SK-N-MC (cell line): ENCODE measurements at regions not wholly inside any gene's neighbourhood (a gene's known extent, or its start where the extent isn't known, plus 50 kb on each side); places are given as distances from the start of the nearest gene placed in this dataset.

Experiments
- DNase-seq: peaks from one replicate; pipeline ENCODE4 v3.0.0-alpha.2; 2011; ENCODE audit warnings: low read depth, low spot score
- H3K27ac ChIP-seq: fragments of 200-600 bp; sonication (generic); 2 replicates; pipeline ENCODE4 v1.5.1; 2016; ENCODE audit warnings: mixed run types
- H3K36me3 ChIP-seq: fragments of 200-600 bp; sonication (generic); 2 replicates; pipeline ENCODE4 v1.6.1; 2017; ENCODE audit warnings: antibody characterized with exemption, low read length, mixed read lengths; ENCODE audit not compliant: insufficient read depth
- H3K4me3 ChIP-seq: fragments of 200-600 bp; sonication (generic); 2 replicates; pipeline ENCODE4 v1.5.1; 2016
- H3K9ac ChIP-seq: fragments of 200-600 bp; sonication (generic); 2 replicates; pipeline ENCODE4 v1.8.0; 2017; ENCODE audit warnings: mixed run types, mixed read lengths; ENCODE audit not compliant: insufficient read length
- H3K9me3 ChIP-seq: fragments of 200-600 bp; sonication (generic); 2 replicates; pipeline ENCODE4 v1.6.1; 2017; ENCODE audit warnings: low read depth, mild to moderate bottlenecking, antibody characterized with exemption, low read length, moderate library complexity, mixed read lengths
- EZH2 ChIP-seq: fragments of 200-600 bp; sonication (generic); IDR thresholded peaks from one replicate; pipeline ENCODE4 v1.6.1; 2017; ENCODE audit warnings: antibody characterized with exemption
- FOXP2 ChIP-seq: optimal IDR thresholded peaks from 2 replicates; pipeline ENCODE3; 2011; ENCODE audit warnings: mild to moderate bottlenecking, moderate library complexity; ENCODE audit not compliant: insufficient read depth; ENCODE audit errors: extremely low read length, control extremely low read depth
- POLR2AphosphoS5 ChIP-seq: IDR thresholded peaks from 2 replicates; pipeline ENCODE4 v1.6.1; 2012; ENCODE audit warnings: mild to moderate bottlenecking, low read depth, low read length, borderline replicate concordance

DNA sequence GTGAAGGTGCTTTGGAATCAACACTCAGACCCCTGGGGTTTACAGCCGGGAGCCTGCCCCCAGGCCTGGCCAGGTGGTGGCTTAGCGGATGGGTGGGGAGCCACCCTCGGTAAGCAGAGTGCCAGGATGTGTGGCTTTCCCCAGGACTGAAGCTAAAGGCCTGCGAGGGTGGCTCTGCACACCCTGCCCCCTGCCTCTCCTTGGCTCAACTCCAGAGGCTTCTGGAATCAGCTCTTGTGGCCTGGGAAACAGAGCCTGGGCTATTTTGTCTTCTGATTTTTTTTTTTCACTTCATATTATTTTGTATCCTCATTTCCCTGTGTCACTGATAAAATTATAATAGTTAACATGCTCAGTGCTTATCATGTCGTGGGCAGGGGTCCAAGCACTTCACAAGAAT, 79.8 kb downstream of the RHOB start:
- Histone ChIP-seq H3K9me3 (no peaks in the 10 kb centered on the region), H3K9ac (no peak overlapping the region), H3K4me3 (no peak overlapping the region), H3K36me3 (no peaks in the 10 kb centered on the region), H3K27ac (no peak overlapping the region)
- no peak for TF ChIP-seq EZH2
- no peak for TF ChIP-seq FOXP2
- no peak for DNase-seq

DNA sequence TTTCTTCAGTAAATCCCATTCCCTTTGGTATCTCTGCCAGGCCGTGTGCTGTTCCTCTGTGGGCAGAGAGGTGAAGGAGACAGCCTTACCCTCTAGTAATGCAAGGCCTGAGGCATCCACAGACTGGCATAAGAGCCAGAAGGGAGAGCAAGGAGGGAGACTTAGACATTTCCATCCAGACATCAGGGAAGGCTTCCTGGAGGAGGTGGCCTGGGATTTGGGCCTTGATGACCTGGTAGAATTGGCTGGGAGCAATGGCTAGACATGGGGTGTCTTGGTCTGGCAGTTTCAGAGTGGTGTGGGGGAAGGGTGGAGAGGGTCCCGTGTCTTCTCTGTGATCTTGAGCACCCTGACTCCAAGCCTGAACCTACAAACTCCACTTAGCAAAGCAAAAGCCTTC, 81.8 kb downstream of the RHOB start:
- Histone ChIP-seq H3K9me3 (no peaks in the 10 kb centered on the region), H3K9ac (no peak overlapping the region), H3K27ac (no peak overlapping the region), H3K4me3 (no peak overlapping the region), H3K36me3 (no peaks in the 10 kb centered on the region)
- TF ChIP-seq EZH2: no peak
- TF ChIP-seq FOXP2: no peak
- no peak for TF ChIP-seq POLR2AphosphoS5
- DNase-seq: no peak

DNA sequence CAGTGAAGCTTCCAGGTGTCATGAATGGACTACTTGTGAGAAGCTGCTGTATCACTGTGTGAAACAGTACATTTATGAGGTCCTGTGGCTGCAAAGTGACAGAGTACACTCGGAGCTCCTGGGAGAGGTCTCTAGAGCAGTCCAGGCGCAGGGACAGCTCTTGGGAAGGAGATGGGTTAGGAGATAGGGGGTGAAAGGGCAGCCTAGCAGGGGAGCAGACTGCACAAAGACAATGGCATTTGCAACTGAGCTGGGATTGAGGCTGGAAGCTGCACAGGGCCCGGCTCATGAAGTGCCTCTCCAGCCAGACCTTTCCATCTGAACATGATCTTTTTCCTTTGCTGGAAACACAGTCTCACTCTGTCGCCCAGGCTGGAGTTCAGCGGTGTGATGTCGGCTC, 83.6 kb downstream of the RHOB start:
- TF ChIP-seq EZH2 (no peak), POLR2AphosphoS5 (no peak)
- Histone ChIP-seq H3K27ac (no peak overlapping the region), H3K9ac (no peak overlapping the region), H3K4me3 (no peak overlapping the region), H3K9me3 (no peaks in the 10 kb centered on the region), H3K36me3 (no peaks in the 10 kb centered on the region)
- DNase-seq: no peak

DNA sequence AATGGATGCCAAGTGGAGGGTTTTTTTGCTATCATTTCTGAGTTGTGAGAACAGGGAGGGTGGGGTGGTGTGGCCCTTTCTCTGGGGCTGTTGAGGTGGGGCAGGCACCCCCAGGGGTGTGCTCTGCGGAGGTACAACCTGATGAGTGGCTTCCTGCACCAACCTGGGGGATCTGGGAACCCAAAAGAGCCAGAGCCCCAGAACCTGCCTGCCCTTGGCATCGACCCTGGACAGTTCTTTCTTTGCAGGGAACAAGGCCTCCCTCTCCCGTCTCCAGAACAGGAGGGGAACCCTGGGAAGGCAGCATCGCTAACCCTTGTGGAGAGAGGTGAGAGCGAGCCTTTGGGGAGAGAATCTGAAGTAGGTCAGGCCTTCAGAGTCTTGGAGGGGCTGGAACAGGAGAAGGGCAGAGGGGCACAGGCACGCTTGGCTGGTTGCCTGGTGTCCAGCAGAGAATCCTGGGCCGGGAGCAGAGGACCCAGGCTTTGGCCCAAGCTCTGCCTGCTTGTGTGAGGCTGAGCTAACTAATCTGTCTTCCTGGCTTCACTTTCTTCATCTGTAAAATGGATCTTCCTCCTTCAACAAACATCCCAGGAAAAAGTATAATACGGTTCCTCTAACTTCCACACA, 84.9 kb downstream of the RHOB start:
- TF ChIP-seq POLR2AphosphoS5: no peak
- no peak for TF ChIP-seq EZH2
- no peak for TF ChIP-seq FOXP2
- no peak overlapping the region for H3K4me3 ChIP-seq
- H3K27ac ChIP-seq: no peak overlapping the region
- no peaks in the 10 kb centered on the region for H3K36me3 ChIP-seq
- no peak overlapping the region for H3K9ac ChIP-seq
- no peak for DNase-seq
- no peaks in the 10 kb centered on the region for H3K9me3 ChIP-seq

DNA sequence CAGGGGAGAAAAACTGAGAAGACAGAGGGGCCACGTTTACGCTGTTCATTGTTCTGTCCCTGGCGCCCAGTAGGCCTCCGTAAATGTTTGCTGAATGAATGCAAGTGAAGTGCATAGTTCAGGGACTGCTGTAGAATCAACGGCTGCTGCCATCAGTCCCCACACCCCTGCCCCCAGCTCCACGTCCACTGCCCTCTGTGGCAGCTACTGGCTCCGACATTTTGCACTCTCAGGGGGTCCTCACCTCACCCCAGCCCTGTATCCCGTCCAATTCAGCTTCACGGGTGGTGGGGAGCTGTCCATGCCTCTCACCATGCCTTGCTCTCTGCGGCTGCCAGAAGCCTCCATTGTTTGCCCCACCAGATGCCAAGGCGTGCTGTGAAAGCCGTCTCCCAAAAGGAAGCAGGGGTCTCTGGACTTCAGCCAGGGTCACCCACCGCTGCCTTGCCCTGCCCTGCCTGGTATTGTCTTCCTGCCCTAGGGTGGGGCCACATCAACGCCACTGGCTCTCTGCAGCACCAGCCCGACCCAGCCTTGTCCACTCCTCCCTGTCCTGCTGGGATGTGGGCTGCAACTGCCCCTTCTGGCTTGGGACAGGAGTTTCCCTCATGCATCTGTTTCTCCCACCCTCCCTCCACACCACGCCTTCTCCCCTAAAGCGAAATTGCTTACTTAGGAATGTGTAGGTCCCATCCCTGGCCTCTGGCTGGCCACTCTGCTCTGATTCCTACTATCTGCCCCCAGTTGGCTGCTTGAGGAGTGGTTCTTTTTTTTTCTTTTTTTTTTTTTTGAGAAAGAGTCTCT, 86.0 kb downstream of the RHOB start:
- no peak for DNase-seq
- no peaks in the 10 kb centered on the region for H3K36me3 ChIP-seq
- H3K4me3 ChIP-seq: no peak overlapping the region
- no peaks in the 10 kb centered on the region for H3K9me3 ChIP-seq
- TF ChIP-seq EZH2 (no peak), FOXP2 (no peak), POLR2AphosphoS5 (no peak)
- H3K9ac ChIP-seq: no peak overlapping the region
- no peak overlapping the region for H3K27ac ChIP-seq

DNA sequence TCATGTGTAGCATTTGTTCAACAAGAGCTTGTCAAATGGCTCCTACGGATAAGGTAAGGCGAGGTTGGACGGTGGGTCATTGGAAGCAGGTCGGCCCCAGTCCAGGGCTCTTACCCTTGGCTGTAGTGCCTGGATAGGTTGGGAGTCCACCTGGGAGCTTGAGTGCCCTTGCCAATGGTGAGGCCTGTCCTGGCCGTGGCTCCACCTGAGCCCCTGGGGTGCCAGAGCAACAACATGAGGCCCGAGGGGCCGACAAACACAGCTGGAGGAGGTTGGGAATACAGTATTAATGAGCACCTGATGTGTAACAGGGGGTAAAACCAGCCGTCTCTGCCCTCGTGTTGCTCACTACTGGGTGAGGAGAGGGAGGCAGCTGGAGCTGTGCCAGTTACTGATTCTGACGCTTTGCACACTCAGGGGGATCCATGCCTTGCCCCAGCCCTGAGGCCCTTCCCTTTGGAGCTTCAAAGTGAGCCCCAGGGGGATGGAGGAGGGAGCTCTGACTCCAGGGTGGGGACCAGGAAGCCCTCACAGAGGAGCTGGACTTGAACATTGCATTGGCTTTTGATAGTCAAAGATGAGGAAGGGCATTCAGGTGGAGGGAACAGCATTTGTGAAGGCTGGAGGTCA, 87.2 kb downstream of the RHOB start:
- Histone ChIP-seq H3K9me3 (no peaks in the 10 kb centered on the region), H3K4me3 (no peak overlapping the region), H3K27ac (no peak overlapping the region), H3K9ac (no peak overlapping the region), H3K36me3 (no peaks in the 10 kb centered on the region)
- no peak for DNase-seq
- no peak for TF ChIP-seq EZH2
- TF ChIP-seq POLR2AphosphoS5: no peak
- TF ChIP-seq FOXP2: no peak

DNA sequence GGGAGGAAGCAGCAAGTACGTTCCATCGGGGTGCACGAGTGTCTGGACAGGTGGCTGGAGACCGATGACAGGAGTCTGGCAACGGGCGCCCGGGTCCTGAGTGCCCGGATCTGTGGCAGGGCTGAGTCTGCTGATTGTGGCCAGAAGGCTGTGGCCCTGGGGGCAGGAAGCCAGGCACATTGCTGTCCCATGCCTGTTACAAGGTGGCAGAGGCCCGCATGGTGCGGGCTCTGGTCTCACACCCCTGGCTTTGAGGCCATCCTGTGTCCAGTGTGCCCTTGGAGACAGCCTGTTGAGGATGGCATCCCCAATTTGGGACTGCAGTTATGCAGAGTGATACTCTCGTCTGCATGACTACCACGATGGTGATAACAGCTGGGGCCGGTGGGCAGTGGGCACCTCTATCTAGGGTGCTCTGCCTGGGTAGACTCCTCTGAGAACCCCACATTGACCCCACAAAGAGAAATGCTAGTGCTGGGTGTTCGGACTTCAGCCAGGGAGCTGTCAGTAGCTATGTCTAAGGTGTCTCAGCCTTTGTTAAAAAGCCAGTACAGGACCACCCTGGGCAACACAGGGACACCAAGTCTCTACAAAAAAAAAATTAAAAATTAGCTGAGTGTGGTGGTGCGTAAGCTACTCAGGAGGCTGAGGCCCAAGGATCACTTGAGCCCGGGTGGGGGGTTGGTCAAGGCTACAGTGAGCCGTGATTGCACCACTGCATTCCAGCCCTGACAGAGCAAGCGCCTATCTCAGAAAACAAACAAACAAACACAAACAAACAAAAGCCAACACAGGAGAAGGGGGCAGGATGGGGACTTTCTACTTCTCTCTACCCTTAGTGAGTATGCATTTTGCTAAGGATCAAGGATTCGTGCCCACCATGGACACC, 88.3 kb downstream of the RHOB start:
- no peak for TF ChIP-seq EZH2
- no peak for TF ChIP-seq FOXP2
- no peak for TF ChIP-seq POLR2AphosphoS5
- no peak overlapping the region for H3K27ac ChIP-seq
- no peaks in the 10 kb centered on the region for H3K36me3 ChIP-seq
- H3K9ac ChIP-seq: no peak overlapping the region
- DNase-seq: no peak
- H3K4me3 ChIP-seq: no peak overlapping the region
- no peaks in the 10 kb centered on the region for H3K9me3 ChIP-seq
